CD4-positive, alpha-beta T cell treated with Interleukin-15 for 1 hour (primary cell): ENCODE measurements at regions not wholly inside any gene's neighbourhood (a gene's known extent, or its start where the extent isn't known, plus 50 kb on each side); places are given as distances from the start of the nearest gene placed in this dataset.
"Not testable (repeated sequence)": the region's sequence is repeated elsewhere in the genome, so short reads cannot be mapped to it uniquely, and the experiment has no call there.

Experiments used
- DNase-seq: peaks from one replicate; pipeline ENCODE4 v3.0.0-alpha.2; 2020

GRCh38 chr3:117809186-117810081 lies 1099.9 kb downstream of the TUSC7 start:
- DNase-seq, result no peak

- no peak for DNase-seq
Observed at GRCh38 chr3:117811786-117812185, 1102.2 kb downstream of the TUSC7 start.

- DNase-seq, result no peak
Observed at GRCh38 chr3:117814975-117815374, 1105.4 kb downstream of the TUSC7 start.

- no peak for DNase-seq
Observed at GRCh38 chr3:117817103-117817502, 1107.5 kb downstream of the TUSC7 start.

- DNase-seq, result no peak
Observed at GRCh38 chr3:117818592-117818991, 1109.0 kb downstream of the TUSC7 start.

- no peak for DNase-seq
Observed at GRCh38 chr3:117820658-117821299, 1111.2 kb downstream of the TUSC7 start.

- no peak for DNase-seq
Observed at GRCh38 chr3:117822416-117822815, 1112.8 kb downstream of the TUSC7 start.

GRCh38 chr3:117836296-117836695 lies 1126.7 kb downstream of the TUSC7 start:
- no peak for DNase-seq

GRCh38 chr3:117837391-117837790 lies 1127.8 kb downstream of the TUSC7 start:
- no peak for DNase-seq

- DNase-seq, result no peak
Observed at GRCh38 chr3:117842086-117842485, 1132.5 kb downstream of the TUSC7 start.

- DNase-seq, result no peak
Observed at GRCh38 chr3:117843356-117843755, 1133.8 kb downstream of the TUSC7 start.

- no peak for DNase-seq
Observed at GRCh38 chr3:117844676-117845075, 1135.1 kb downstream of the TUSC7 start.

- no peak for DNase-seq
Observed at GRCh38 chr3:117846238-117846637, 1136.7 kb downstream of the TUSC7 start.

- DNase-seq, result no peak
Observed at GRCh38 chr3:117848606-117849005, 1139.0 kb downstream of the TUSC7 start.

- DNase-seq, result no peak
Observed at GRCh38 chr3:117853923-117854668, 1144.5 kb downstream of the TUSC7 start.

- no peak for DNase-seq
Observed at GRCh38 chr3:117856354-117856753, 1146.8 kb downstream of the TUSC7 start.

GRCh38 chr3:117863146-117863545 lies 1153.6 kb downstream of the TUSC7 start:
- DNase-seq, result no peak

GRCh38 chr3:117865338-117865737 lies 1155.8 kb downstream of the TUSC7 start:
- DNase-seq, result no peak

GRCh38 chr3:117868766-117869165 lies 1159.2 kb downstream of the TUSC7 start:
- no peak for DNase-seq

GRCh38 chr3:117871934-117872333 lies 1162.4 kb downstream of the TUSC7 start:
- DNase-seq, result no peak

GRCh38 chr3:117872594-117873248 lies 1161.9 kb downstream of the IGSF11 start:
- DNase-seq, result not testable (repeated sequence)

GRCh38 chr3:117873249-117873600 lies 1161.4 kb downstream of the IGSF11 start:
- DNase-seq, result no peak

- no peak for DNase-seq
Observed at GRCh38 chr3:117874028-117874690, 1160.5 kb downstream of the IGSF11 start.
